Chondrocyte (in vitro differentiated cells): ENCODE measurements at regions not wholly inside any gene's neighbourhood (a gene's known extent, or its start where the extent isn't known, plus 50 kb on each side); places are given as distances from the start of the nearest gene placed in this dataset.
A peak's percentile ranks its signal among the peaks of the same experiment; 100 is the strongest.

Source experiments
- DNase-seq: peaks from one replicate; pipeline ENCODE4 v3.0.0; 2021; ENCODE audit warnings: mixed read lengths, low spot score
- H3K27ac Mint-ChIP-seq: one replicate; pipeline ENCODE4 v1.8.0; 2021; ENCODE audit warnings: mild to moderate bottlenecking, moderate library complexity, mixed read lengths; ENCODE audit not compliant: unreplicated experiment
- H3K27me3 Mint-ChIP-seq: 2 replicates; pipeline ENCODE4 v1.8.0; 2021; ENCODE audit warnings: low read depth, mixed read lengths
- H3K36me3 Mint-ChIP-seq: 2 replicates; pipeline ENCODE4 v1.8.0; 2021; ENCODE audit warnings: low read depth, mixed read lengths
- H3K4me1 Mint-ChIP-seq: 2 replicates; pipeline ENCODE4 v1.8.0; 2021; ENCODE audit warnings: low read depth, mild to moderate bottlenecking, mixed read lengths
- H3K4me3 Mint-ChIP-seq: one replicate; pipeline ENCODE4 v1.8.0; 2021; ENCODE audit warnings: mild to moderate bottlenecking, moderate library complexity, mixed read lengths; ENCODE audit not compliant: unreplicated experiment
- H3K9me3 Mint-ChIP-seq: 2 replicates; pipeline ENCODE4 v1.8.0; 2021; ENCODE audit warnings: low read depth, mixed read lengths
- TF ChIP-seq, protein P1 (sequence below): fragments of 200-600 bp; sonication (generic); IDR thresholded peaks from 2 replicates; pipeline ENCODE4 v1.5.0; 2021; ENCODE audit warnings: antibody characterized with exemption, mild to moderate bottlenecking, moderate library complexity

DNA sequence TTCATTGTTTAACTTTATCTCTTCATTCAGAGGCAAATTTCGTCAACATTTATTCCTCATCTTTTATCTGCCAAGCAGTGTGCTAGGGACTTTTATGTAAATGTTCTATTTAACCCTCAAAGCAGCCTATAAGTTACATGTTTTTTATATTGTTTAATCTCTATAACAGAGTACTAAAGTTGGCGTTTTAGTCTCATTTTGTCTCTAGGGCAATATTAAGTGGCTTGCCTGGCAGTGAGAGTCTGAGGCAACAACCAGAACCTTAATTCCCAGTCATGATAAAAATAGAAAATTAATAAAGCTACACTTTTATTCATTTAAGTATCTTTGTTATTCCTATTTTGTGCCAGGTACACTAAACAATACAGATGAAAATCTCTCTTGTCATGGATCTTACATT lies 994.3 kb upstream of the ADGRL2 start:
- TF ChIP-seq, protein P1, sequence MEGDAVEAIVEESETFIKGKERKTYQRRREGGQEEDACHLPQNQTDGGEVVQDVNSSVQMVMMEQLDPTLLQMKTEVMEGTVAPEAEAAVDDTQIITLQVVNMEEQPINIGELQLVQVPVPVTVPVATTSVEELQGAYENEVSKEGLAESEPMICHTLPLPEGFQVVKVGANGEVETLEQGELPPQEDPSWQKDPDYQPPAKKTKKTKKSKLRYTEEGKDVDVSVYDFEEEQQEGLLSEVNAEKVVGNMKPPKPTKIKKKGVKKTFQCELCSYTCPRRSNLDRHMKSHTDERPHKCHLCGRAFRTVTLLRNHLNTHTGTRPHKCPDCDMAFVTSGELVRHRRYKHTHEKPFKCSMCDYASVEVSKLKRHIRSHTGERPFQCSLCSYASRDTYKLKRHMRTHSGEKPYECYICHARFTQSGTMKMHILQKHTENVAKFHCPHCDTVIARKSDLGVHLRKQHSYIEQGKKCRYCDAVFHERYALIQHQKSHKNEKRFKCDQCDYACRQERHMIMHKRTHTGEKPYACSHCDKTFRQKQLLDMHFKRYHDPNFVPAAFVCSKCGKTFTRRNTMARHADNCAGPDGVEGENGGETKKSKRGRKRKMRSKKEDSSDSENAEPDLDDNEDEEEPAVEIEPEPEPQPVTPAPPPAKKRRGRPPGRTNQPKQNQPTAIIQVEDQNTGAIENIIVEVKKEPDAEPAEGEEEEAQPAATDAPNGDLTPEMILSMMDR = no peak
- no peak for DNase-seq
- Mint-ChIP-seq H3K36me3 (no peaks in the 10 kb centered on the region), H3K27ac (no peak overlapping the region), H3K4me1 (peaks cover under 1% of the 10 kb centered on the region), H3K4me3 (no peak overlapping the region), H3K27me3 (no peaks in the 10 kb centered on the region), H3K9me3 (no peaks in the 10 kb centered on the region)

- H3K9me3 Mint-ChIP-seq = peaks cover 5% of the 10 kb centered on the region
- TF ChIP-seq, protein P1 = no peak
Observed at GRCh38 chr1:80801695-80802094, 999.0 kb upstream of the ADGRL2 start.

GRCh38 chr1:80799457-80799856 lies 1001.3 kb upstream of the ADGRL2 start:
- TF ChIP-seq, protein P1 = peak; percentile 27
- Mint-ChIP-seq H3K4me1 (peaks cover 3% of the 10 kb centered on the region), H3K27ac (no peak overlapping the region), H3K4me3 (no peak overlapping the region), H3K9me3 (peaks cover 5% of the 10 kb centered on the region), H3K36me3 (no peaks in the 10 kb centered on the region), H3K27me3 (no peaks in the 10 kb centered on the region)
- DNase-seq = no peak

More at GRCh38 chr1:80801695-80802094, 999.0 kb upstream of the ADGRL2 start:
- no peaks in the 10 kb centered on the region for H3K27me3 Mint-ChIP-seq
- no peaks in the 10 kb centered on the region for H3K36me3 Mint-ChIP-seq
- DNase-seq = no peak
- peaks cover 3% of the 10 kb centered on the region for H3K4me1 Mint-ChIP-seq
- no peak overlapping the region for H3K27ac Mint-ChIP-seq
- H3K4me3 Mint-ChIP-seq = no peak overlapping the region

- no peaks in the 10 kb centered on the region for H3K4me1 Mint-ChIP-seq
- no peaks in the 10 kb centered on the region for H3K27me3 Mint-ChIP-seq
- peak; percentile 54 for DNase-seq
- TF ChIP-seq, protein P1 = no peak
- no peak overlapping the region for H3K27ac Mint-ChIP-seq
- H3K36me3 Mint-ChIP-seq = peaks cover 1% of the 10 kb centered on the region
- no peak overlapping the region for H3K4me3 Mint-ChIP-seq
- peaks cover 6% of the 10 kb centered on the region for H3K9me3 Mint-ChIP-seq
Observed at GRCh38 chr1:80779275-80779674, 1021.5 kb upstream of the ADGRL2 start.

DNA sequence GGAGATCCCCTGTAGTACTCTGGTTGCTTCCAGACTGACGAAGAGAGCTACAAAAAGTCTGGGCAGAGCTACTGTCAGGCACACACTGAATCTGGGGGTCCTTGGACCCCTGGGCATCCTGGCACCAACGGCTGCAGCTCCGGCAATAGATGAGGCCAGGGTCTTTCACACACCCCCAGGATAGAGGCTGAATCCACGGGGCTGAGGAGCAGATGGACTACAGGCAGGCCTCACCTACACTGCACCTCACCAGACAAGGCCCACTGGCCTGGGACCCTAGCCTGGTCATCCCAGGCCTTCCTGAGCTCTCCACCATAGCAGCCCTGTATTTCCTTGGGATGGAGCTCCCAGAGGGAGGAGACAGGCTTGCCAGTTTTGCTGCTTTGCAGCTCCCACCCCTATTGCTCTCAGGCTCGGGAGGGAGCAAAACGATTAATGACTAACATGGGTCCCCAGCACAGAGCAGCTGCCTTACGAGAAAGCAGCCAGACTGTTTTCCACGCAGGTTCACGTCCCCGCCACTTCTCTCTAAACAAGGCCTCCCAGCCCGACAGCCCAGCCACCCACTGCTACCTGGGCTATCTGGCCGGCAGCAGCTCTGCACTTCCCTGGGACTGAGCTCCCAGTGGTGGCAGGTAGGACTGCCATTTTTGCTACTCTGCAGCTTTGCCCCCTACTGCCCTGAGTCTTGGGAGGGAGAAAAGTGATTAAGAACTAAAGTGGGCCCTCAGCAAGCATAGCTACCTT lies 1022.5 kb upstream of the ADGRL2 start:
- no peak overlapping the region for H3K27ac Mint-ChIP-seq
- H3K36me3 Mint-ChIP-seq = peaks cover 1% of the 10 kb centered on the region
- H3K9me3 Mint-ChIP-seq = peaks cover 6% of the 10 kb centered on the region
- peak; percentile 71 for DNase-seq
- no peak overlapping the region for H3K4me3 Mint-ChIP-seq
- no peaks in the 10 kb centered on the region for H3K27me3 Mint-ChIP-seq
- no peaks in the 10 kb centered on the region for H3K4me1 Mint-ChIP-seq
- TF ChIP-seq, protein P1 = no peak
